HG02885 (cell line): ENCODE measurements at regions not wholly inside any gene's neighbourhood (a gene's known extent, or its start where the extent isn't known, plus 50 kb on each side); places are given as distances from the start of the nearest gene placed in this dataset.

Experiments used
- ATAC-seq: cut with Tn5 transposase; IDR thresholded peaks from one replicate; pipeline ENCODE4 v1.9.1; 2021; ENCODE audit warnings: mild to moderate bottlenecking; ENCODE audit not compliant: unreplicated experiment, poor library complexity

DNA sequence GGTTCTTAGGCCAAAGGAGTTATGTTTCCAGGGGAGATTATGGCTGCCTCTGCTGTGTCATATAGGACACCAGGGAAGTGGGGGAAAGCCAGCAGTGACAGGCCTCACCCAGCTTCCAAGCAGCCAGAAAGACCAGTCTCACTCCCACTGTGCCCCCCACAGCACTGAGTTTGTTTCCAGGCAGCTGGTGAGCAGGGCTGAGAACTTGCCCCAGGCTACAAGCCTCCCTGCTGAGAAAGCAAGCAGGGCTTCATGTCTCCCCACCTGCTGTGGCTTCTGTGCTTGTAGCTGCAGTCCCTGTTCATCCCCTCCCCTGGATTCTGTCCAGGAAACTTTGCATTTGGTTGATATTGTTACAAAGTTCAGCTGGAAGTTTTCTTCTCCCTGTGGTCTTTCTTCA is 376.3 kb downstream of the PDCD6IP start:
- ATAC-seq = no peak

DNA sequence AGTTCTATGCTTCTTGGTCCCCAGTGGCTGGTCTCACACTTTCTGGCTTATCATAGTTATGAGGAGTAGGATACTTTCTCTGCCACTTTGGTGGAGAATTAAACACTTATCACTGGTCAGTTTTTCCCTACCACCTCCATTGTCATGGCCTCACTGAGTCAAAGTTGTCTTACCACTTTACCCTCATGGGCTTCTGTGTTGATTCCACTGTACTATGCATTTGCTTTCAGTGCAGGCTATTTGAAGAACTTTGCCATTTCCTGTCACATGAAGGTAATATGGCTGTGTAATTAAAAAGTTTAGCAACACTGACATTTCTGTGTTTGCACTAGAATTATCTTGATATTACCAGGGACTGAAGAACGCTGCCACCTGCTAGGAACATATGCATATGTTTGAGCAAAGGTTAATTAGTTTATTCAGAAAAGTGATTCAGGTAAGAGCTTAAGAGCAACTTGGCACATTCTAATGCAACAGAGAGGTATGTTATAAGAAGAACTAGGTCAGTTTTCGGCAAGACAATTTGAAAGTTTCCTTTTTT is 377.3 kb downstream of the PDCD6IP start:
- ATAC-seq = no peak

DNA sequence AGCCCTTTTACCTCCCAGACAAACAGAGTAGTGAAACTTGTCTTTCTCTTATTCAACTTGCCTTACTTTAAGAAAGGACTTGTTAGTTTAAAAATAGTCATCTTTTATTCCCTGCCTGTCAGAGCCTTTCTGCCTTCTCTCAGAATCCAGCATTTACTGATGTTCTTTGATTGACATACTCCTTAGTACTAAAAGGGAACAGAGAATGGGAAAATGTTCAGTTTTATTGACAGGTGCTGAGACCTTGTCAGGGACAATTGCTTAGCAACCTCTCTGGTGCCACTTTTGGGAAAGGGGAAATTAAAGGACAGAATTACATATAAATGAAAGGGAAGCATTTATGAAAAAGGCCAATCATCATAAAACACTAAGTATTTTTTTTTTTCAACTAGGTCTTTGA is 378.3 kb downstream of the PDCD6IP start:
- no peak for ATAC-seq

DNA sequence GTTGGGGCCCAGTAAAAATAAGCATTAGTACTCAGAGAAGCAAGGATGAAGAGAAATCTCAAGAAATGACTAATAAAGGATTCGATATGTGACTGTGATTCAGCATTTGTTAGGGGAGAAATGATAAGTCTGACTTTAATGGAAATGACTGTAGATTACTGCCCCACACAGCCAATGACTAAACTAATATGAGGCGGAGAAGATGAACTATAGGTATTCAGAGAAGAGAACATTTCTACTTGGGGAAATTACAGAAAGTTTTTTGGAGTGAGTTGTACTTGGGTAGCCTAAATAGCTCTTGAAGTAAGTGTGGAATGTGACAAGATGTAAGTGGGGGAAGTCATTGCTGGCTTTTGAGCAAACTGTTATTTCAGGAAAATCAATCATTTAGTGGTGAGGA is 380.0 kb downstream of the PDCD6IP start:
- ATAC-seq = peak; percentile 50

DNA sequence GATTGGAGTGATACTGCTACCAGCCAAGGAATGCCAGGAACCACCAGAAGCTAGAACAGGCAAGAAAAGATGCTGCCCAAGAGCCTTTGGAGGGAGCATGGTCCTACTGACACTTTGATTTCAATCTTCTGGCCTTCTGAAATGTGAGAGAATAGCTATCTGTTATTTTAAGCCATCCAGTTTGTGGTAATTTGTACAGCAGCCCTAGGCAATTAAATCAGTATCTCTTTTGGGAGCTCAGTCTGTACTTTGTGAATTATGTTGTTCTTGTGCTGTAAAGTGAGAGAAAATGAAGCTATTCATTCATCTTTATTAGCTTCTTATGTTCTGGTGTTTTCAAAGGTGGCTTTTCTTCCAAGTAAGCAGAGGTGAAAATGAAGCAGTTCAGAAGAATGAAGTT is 381.3 kb downstream of the PDCD6IP start:
- no peak for ATAC-seq

DNA sequence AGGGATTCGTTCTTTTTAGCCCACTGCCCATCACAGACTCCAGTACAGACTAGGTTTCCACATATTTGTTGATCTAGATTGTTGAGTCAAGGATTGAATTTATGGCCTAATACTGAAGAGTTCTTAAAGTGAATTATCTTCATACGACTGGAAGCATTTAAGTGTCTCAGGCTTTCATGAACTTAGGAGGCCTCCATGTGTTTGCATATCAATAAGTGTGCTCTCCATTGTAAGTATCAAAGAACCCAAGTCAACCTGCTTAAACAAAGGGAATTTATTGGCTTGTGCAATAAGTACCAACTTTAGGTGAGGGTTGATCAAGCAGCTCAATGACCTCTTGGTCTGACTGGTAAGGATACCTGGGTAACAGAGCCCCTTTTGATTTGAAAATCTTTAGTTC is 382.1 kb downstream of the PDCD6IP start:
- ATAC-seq = no peak

DNA sequence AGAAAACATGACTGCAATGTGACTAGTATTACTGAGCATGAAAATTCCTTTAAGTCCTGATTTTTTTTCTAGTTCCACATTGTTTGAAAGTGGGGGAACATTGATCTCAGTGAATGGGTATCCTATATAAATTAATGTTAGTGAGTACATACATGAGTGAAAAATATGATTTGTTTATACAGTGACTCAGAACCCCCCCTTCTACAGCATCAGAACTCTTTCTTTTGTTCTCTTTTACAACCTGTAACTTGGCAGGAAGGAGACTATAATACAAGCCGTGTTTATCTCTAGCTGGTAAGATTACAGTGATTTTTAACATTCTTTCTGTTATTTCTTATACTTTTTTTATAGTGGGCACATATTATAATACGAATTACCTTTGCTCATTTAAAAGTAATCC is 384.7 kb downstream of the PDCD6IP start:
- ATAC-seq = no peak

DNA sequence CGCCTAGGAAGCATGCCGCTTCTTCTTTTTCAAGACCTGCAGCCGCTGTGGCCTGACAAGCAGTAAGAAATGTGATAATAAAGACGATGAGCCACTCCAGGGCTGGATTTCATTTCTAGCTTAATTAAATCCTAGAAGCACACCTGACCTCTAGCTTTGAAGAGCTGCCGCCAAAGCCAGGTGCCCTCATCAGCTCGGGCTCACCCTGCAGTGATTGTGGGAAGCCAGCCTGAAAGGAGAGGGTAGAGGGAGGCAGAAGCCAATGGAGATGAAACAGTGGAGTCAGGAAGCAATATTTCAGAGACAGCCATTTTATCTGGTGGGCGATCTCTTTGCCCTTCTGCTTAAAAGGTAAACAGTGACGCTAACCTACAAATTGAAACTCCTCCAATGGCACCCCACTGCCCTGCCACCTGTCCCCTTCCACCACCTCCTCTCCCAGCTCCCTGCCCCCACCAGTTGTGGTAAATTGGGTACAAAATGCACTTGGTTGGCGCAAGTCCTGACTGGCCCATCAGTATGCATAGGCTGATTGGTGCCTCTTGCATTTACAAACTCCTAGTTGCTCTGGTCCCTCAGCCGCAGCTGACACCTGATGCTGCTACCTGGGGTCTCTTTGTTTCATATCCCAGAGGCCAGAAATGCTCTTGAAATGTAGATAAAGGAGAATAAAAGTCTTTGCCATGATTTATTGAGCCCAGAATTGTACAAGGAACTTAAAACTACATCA is 385.3 kb downstream of the PDCD6IP start:
- ATAC-seq = no peak

DNA sequence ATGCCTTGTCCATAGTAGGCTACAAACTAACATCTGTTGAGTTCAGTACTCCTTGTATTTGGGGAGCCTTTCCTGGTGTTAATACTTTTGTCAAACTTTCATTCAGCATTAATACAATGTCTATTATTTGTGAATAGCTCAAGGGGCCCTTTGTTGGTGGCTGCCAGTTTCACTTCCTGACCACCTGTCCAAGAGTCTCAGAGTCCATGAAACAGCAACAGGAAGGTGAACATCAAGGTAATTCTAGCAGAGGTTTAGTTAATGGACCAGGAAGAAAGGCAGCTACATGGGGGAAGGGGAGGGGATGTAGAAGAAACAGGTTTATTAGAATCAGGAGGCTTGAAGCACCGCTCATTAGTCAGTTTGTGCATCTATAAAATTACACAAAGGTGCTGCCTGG is 386.9 kb downstream of the PDCD6IP start:
- no peak for ATAC-seq

DNA sequence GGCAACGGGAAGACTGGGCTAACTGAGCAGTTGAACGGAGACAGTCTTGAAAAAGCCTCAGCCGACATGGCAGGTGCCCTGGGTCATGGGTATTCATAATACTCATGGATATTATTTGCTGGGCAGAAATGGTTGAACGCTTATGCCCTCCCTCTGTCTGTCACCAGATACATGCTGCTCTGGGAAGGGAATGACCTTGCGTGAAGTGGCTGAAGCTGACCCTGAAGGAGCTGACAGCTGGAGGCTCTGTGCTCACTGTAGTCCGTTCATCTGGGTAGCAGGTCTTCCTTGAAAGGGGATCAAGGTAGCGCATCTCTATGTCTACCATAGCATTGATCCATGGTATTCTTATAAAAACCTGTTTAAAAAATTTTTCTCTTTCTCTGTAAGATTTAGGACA is 390.7 kb downstream of the PDCD6IP start:
- ATAC-seq = no peak

DNA sequence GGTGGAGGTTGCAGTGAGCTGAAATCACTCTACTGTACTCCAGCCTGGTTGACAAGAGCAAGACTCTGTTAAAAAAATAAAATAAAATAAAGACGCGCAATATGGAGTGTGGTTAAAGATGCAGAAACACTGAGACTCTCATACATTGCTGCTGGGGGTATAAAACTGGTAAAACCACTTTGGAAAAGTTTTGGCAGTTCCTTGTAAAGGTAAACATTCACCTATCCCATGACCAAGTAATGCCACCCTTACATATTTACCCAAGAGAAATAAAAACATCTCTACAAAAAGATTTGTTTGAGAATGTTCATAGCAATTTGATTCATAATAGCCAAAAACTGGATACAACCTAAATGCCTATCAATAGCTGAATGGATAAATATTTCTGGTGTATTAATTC is 398.5 kb downstream of the PDCD6IP start:
- no peak for ATAC-seq

DNA sequence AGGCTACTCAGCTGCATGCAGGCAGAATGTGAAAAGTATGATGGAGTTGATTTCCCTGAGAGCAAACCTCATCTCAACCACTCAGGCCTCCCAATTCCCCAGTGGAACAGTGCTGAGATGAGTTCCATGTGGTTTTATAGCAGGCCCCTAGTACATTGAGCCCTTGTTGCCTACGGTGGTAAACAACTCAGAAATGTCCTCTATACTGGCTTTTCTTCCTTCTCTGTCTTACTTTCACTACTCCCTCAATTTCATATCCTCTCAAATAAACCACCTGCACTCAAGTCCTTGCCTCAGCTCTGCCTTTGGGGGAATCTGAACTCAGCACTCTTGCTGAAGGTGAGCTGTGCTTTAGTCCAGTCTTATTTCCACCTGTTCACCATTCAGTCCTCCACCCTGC is 399.9 kb downstream of the PDCD6IP start:
- no peak for ATAC-seq

DNA sequence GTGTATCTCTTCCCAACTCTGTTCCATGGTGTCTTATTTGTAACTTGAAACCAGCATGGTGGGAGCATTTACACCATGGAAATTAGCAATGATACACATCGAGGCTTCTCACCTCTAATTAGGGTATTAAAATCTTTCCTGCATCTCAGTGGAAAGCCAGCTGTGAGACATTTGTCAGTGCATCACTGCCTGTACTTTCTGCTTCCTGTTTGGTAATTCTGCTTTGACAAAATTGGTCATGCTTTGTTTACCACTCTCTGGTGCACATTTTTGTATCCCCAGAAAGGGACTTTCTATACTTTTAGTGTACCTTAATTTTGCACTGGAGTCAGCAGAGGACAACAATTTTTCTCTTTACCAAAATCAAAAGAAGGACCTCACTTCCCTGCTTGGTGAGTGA is 402.1 kb downstream of the PDCD6IP start:
- peak; percentile 89 for ATAC-seq

DNA sequence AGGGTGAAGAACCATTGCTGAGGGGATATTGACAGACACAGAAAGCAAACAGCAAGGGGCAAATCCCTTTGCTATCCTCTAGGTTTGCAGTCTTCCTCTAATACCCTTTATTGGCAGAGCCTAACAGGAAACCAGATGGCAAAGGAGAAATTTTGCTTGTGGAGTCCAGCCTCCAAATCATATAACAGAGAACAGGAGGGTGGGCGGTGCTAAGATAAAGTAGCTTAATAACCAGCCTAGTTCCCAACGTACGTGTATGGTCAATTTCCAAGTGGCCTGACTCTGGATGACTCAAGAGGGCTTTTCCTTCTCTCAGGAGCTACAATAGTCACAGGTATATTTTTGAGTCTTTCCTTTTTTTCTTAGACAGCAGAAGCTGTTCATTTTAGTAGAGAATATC is 404.5 kb downstream of the PDCD6IP start:
- ATAC-seq = no peak

DNA sequence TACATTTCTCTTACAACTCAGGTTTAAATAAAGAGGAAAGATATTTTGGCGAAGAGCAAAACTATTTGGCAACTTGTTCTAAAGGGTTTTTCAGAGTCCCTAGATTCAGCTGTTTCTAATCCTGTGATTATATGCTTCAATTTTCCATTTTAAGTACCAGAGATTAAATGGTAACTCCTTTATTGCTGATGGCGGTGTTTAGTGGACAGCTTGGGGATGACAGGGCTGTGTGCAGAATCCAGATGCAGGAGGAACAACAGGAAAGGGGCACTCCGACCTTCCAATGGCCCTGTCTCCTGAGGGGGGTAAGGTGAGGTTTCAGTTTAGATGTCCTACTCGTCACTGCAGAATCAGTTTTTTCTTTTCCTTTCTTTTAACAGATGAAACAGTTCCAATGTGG is 405.0 kb downstream of the PDCD6IP start:
- no peak for ATAC-seq

DNA sequence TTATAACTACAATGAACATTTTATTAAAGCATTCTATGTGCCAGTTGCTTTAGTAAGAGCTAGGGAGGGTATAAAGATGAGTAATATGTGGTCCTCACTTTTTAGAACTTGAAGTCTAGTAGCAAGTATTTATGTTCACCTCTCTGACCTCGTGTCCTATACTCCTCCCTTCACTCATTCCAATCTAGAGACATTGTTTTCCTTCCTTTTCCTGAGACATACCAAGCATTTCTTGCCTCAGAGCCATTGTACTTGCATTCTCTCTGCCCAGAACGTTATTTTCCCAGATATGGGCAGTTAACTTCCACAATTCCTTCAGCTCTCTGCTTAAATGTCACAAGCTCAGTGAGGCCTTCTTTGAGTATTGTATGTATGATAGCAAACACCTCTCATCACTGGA is 408.6 kb downstream of the PDCD6IP start:
- no peak for ATAC-seq

DNA sequence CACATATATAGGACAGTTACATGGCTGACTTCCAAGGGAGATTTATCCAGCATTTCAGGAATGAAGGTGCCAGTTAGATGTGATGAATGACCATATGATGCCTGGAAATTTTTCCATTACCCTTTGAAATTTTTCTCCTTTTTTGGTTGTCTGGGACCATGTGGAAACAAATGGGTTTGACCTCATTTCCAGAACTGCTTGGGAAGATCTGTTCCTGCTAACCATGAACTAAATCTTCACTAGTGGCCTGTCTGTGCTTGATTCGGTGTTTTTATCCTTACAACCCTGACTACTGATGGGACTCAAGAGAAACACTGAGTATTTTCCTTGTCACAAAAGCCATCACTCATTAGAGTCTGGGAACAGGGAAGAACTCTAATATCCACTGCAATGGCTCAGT is 409.4 kb downstream of the PDCD6IP start:
- no peak for ATAC-seq

DNA sequence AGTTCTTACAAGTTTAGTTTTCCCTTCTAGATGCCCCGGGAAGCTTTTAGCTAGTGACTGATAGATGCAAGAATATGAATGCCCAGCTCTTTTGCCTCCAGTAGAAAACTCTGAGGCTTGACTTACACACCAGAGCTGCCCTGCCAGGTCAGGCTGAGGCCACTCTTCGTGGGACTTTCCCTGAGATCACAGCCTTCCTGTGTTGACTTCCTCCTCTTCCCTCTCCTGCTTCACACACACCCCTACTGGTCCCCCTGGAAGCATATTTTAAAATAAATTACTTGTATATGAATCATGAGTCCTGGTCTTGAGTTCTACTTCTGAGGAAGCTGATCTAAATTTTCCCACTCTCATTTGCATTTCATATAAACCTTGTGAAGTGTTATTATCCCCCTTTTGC is 413.7 kb downstream of the PDCD6IP start:
- ATAC-seq = no peak

DNA sequence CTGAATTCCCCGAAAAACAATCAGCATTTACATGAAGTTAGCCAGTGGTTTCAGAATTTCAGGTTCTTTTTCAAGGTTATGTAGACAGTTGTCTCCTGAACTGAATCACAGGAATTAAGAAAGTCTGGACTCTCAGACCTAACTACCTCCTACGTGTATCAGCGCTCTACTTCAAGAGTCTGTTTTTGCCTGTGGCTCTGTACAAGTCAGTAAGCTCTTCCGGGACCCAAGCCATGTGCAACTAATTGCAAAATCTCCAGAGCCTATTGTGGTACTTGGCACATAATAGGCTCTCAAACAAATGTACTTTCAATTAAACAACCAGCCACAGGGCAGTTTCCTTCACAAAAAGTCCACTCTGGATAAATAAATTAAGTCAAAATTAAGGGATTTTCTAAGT is 414.2 kb downstream of the PDCD6IP start:
- no peak for ATAC-seq

DNA sequence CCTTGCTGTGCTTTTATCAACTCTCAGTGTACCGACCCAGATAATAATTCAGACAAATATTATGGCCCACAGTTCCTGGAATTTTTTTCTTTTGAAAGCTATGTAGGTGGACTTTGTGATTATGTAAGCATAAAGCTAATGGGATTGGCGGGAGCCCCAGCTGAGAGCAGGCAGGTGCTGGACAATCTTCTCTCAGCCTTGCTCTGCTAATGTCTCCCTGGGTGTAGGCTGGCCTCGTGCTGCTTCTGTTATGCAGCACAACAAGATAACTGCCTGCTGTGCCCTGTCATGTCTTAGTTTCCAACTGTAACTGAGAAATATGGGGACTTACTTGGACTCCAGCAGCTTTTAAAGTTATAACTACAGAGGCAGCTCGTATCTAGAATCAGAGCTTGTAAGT is 415.0 kb downstream of the PDCD6IP start:
- no peak for ATAC-seq

DNA sequence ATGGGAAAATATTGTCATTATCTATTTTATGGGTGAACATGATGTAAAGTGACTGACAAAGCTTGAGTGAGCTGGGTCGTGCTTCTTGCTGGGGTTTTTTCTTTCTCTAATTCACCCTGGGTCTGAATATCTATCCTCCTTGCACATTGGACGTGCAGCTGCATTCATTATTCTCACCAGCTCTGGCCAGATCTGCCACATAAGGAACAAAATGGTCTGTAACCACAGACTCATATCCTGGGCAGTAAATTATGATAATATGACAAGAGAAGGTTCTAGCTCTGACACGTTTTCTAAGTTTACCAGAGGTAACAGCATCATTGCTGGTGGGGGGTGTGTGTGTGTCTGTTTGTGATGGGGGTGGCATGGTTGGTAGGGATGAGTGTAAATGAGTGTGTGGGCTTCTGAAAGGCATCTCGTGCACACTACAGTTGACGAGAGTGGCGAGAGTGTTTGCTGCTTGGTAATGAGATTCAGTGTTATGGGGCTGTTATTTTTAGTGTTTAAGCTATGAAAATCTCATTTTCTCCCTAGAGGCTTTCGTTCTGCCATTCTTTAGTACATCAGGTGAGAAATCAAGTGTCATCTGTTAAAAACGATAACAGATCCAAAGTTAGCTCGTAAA is 418.4 kb downstream of the PDCD6IP start:
- no peak for ATAC-seq
